Keratinocyte (primary cell): ENCODE measurements at regions not wholly inside any gene's neighbourhood (a gene's known extent, or its start where the extent isn't known, plus 50 kb on each side); places are given as distances from the start of the nearest gene placed in this dataset.

Source experiments
- DNase-seq: peaks from one replicate; pipeline ENCODE4 v3.0.0-alpha.2; 2011; ENCODE audit warnings: low read depth, missing footprints, low spot score
- FAIRE-seq: peaks from 2 replicates; lab custom pipeline; 2011; peaks lifted over from hg19 to GRCh38; lab: Jason Lieb, UNC
- H2AFZ ChIP-seq: 2 replicates; pipeline ENCODE4 v1.6.0; 2012; ENCODE audit warnings: low read length, control low read depth, inconsistent platforms; ENCODE audit not compliant: control insufficient read depth
- H3K27ac ChIP-seq: 2 replicates; pipeline ENCODE4 v1.5.1; 2011; ENCODE audit warnings: low read length; ENCODE audit not compliant: control insufficient read depth, insufficient read depth
- H3K27me3 ChIP-seq: 3 replicates; pipeline ENCODE4 v1.6.0; 2011; ENCODE audit warnings: low read length; ENCODE audit not compliant: control insufficient read depth, insufficient read depth; ENCODE audit errors: extremely low read depth
- H3K36me3 ChIP-seq, 2 experiments: 2 replicates in 1 of 2; 3 replicates in 1 of 2; pipeline ENCODE4 v1.5.1; 2011; ENCODE audit warnings: low read length in 2 of 2, mild to moderate bottlenecking in 1 of 2; ENCODE audit not compliant: control insufficient read depth in 2 of 2, insufficient read depth in 2 of 2; ENCODE audit errors: extremely low read depth in 1 of 2
- H3K4me1 ChIP-seq: 3 replicates; pipeline ENCODE4 v1.5.1; 2011; ENCODE audit warnings: low read length; ENCODE audit not compliant: control insufficient read depth, insufficient read depth; ENCODE audit errors: extremely low read depth
- H3K4me2 ChIP-seq: 3 replicates; pipeline ENCODE4 v1.6.0; 2011; ENCODE audit warnings: low read depth, low read length; ENCODE audit not compliant: control insufficient read depth, insufficient read depth; ENCODE audit errors: extremely low read depth
- H3K4me3 ChIP-seq, 3 experiments: fragments of 200-600 bp in 1 of 3; sonication (generic) in 1 of 3; 2 replicates in 2 of 3; 3 replicates in 1 of 3; pipeline ENCODE4 v1.5.1; 2011 to 2016; ENCODE audit warnings: low read length in 3 of 3, mild to moderate bottlenecking in 3 of 3, control low read depth in 2 of 3, inconsistent platforms in 1 of 3, low read depth in 1 of 3, mixed read lengths in 1 of 3, mixed run types in 1 of 3, moderate library complexity in 1 of 3; ENCODE audit not compliant: control insufficient read depth in 2 of 3, insufficient read depth in 2 of 3; ENCODE audit errors: extremely low read depth in 1 of 3
- H3K79me2 ChIP-seq: 2 replicates; pipeline ENCODE4 v1.6.0; 2012; ENCODE audit warnings: low read length; ENCODE audit not compliant: control insufficient read depth, insufficient read depth
- H3K9ac ChIP-seq: 3 replicates; pipeline ENCODE4 v1.6.0; 2011; ENCODE audit warnings: low read length; ENCODE audit not compliant: control insufficient read depth, insufficient read depth; ENCODE audit errors: extremely low read depth
- H3K9me1 ChIP-seq: 3 replicates; pipeline ENCODE4 v1.6.0; 2011; ENCODE audit warnings: low read length; ENCODE audit not compliant: control insufficient read depth, insufficient read depth; ENCODE audit errors: extremely low read depth
- H3K9me3 ChIP-seq: 2 replicates; pipeline ENCODE4 v1.5.1; 2012; ENCODE audit warnings: low read depth, low read length; ENCODE audit not compliant: control insufficient read depth
- H4K20me1 ChIP-seq: 3 replicates; pipeline ENCODE4 v1.6.0; 2011; ENCODE audit warnings: low read length; ENCODE audit not compliant: control insufficient read depth, insufficient read depth; ENCODE audit errors: extremely low read depth
- EZH2 ChIP-seq: IDR thresholded peaks from one replicate; pipeline ENCODE4 v1.6.1; 2012; ENCODE audit warnings: inconsistent platforms, mild to moderate bottlenecking, low read length, moderate library complexity
- dilution Hi-C: fragments of 300-500 bp; cut with MboI; formaldehyde crosslinking; loops from one replicate; pipeline ENCODE4 v1.7.0; 2020; ENCODE audit warnings: low sequenced_read_pairs; ENCODE audit not compliant: extremely low pct_ligation_motif_present
- TF ChIP-seq, protein P1 (sequence below), 3 experiments: IDR thresholded peaks in 1 of 3; conservative IDR thresholded peaks in 1 of 3; optimal IDR thresholded peaks in 1 of 3; 2 replicates in 2 of 3; 3 replicates in 1 of 3; pipeline versions ENCODE3 to v1.5.1; 2011; ENCODE audit warnings: low read length in 3 of 3, mild to moderate bottlenecking in 3 of 3, moderate library complexity in 2 of 3, control low read depth in 1 of 3, inconsistent platforms in 1 of 3; ENCODE audit not compliant: insufficient read depth in 2 of 3; ENCODE audit errors: extremely low read depth in 1 of 3

DNA sequence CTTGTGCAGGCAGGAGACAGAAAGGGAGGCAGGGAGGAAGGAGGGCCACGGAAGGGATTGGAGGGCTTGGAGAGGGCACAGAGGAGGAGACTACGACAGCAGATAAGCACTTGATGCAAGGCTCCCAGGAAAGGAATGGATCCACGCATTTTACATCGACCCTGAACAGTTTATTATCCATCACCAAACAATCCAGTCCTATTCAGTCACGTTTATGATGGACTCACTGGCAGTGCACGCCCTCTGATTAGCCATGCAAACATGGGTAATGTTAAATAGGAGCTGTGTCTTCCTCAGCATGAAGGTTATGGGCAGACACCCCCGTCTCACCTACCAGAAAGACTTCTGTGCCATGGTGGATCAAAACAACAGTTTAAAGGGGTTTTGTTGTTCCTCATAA is 80.2 kb upstream of the SNRK start:
- Histone ChIP-seq H3K9me1 (no peaks in the 10 kb centered on the region), H3K9ac (no peak overlapping the region), H3K4me3 (no peak overlapping the region), H3K27me3 (no peaks in the 10 kb centered on the region), H3K4me1 (peaks cover 4% of the 10 kb centered on the region), H3K4me2 (no peak overlapping the region), H3K27ac (no peak overlapping the region), H4K20me1 (no peaks in the 10 kb centered on the region), H3K79me2 (no peaks in the 10 kb centered on the region), H2AFZ (no peak overlapping the region), H3K9me3 (no peaks in the 10 kb centered on the region), H3K36me3 (no peaks in the 10 kb centered on the region)
- dilution Hi-C loops: no loop called here
- FAIRE-seq (no peak), DNase-seq (no peak)
- no peak for TF ChIP-seq EZH2
- TF ChIP-seq, protein P1, sequence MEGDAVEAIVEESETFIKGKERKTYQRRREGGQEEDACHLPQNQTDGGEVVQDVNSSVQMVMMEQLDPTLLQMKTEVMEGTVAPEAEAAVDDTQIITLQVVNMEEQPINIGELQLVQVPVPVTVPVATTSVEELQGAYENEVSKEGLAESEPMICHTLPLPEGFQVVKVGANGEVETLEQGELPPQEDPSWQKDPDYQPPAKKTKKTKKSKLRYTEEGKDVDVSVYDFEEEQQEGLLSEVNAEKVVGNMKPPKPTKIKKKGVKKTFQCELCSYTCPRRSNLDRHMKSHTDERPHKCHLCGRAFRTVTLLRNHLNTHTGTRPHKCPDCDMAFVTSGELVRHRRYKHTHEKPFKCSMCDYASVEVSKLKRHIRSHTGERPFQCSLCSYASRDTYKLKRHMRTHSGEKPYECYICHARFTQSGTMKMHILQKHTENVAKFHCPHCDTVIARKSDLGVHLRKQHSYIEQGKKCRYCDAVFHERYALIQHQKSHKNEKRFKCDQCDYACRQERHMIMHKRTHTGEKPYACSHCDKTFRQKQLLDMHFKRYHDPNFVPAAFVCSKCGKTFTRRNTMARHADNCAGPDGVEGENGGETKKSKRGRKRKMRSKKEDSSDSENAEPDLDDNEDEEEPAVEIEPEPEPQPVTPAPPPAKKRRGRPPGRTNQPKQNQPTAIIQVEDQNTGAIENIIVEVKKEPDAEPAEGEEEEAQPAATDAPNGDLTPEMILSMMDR (optimal IDR thresholded peaks at IDR 0.05 in 1 of 3, IDR thresholded peaks at IDR 0.05 in 1 of 3, conservative IDR thresholded peaks at IDR 0.05 in 1 of 3; ENCODE audit: extremely low read depth in 1 of 3, insufficient read depth in 2 of 3, low read length in 3 of 3): no peak

DNA sequence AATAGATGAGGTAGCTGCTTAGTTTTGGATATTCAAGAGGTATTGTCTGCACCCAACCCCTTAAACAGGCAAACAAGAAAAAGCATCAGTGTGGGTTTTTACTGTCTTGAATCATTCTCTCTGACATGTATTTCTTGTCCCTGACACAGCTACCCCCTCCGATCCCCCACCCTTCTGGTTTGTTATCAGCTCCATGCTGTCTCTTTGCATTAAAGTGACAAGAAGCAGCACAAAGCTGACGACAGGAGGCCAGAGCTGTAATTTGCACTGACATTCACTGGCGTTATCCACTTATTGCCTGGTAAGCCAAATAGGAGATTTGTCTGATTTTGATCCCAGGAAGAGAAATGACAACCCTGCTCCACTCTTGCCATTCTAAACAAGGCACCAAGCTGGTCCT is 83.3 kb upstream of the SNRK start:
- Histone ChIP-seq H3K79me2 (no peaks in the 10 kb centered on the region), H2AFZ (no peak overlapping the region), H3K9me3 (no peaks in the 10 kb centered on the region), H3K4me3 (no peak overlapping the region), H3K9me1 (no peaks in the 10 kb centered on the region), H3K4me2 (no peak overlapping the region), H3K4me1 (no peaks in the 10 kb centered on the region), H3K36me3 (no peaks in the 10 kb centered on the region), H3K9ac (no peak overlapping the region), H3K27me3 (peaks cover 3% of the 10 kb centered on the region), H4K20me1 (no peaks in the 10 kb centered on the region), H3K27ac (no peak overlapping the region)
- no peak for FAIRE-seq
- no peak for DNase-seq
- dilution Hi-C loops: no loop called here
- TF ChIP-seq EZH2: no peak
- TF ChIP-seq, protein P1 (optimal IDR thresholded peaks at IDR 0.05 in 1 of 3, IDR thresholded peaks at IDR 0.05 in 1 of 3, conservative IDR thresholded peaks at IDR 0.05 in 1 of 3; ENCODE audit: extremely low read depth in 1 of 3, insufficient read depth in 2 of 3, low read length in 3 of 3): no peak
